Neuronal stem cell (in vitro differentiated cells): ENCODE measurements at regions not wholly inside any gene's neighbourhood (a gene's known extent, or its start where the extent isn't known, plus 50 kb on each side); places are given as distances from the start of the nearest gene placed in this dataset.

Experiments
- DNase-seq: peaks from one replicate; pipeline ENCODE4 v3.0.0-alpha.2; 2013; ENCODE audit warnings: low spot score
- H2AFZ ChIP-seq: one replicate; pipeline ENCODE4 v1.6.1; 2013; ENCODE audit warnings: mild to moderate bottlenecking, low read length, inconsistent platforms
- H2AK5ac ChIP-seq: 2 replicates; pipeline ENCODE4 v1.6.1; 2013; ENCODE audit warnings: low read depth, mild to moderate bottlenecking, inconsistent platforms, low read length, moderate library complexity, mixed read lengths
- H2BK120ac ChIP-seq: 2 replicates; pipeline ENCODE4 v1.6.1; 2013; ENCODE audit warnings: low read depth, mild to moderate bottlenecking, inconsistent platforms, low read length, moderate library complexity, mixed read lengths
- H2BK12ac ChIP-seq: one replicate; pipeline ENCODE4 v1.6.1; 2013; ENCODE audit warnings: low read length, inconsistent platforms
- H2BK15ac ChIP-seq: 2 replicates; pipeline ENCODE4 v1.6.1; 2013; ENCODE audit warnings: mild to moderate bottlenecking, low read length, inconsistent platforms, mixed read lengths
- H2BK5ac ChIP-seq: one replicate; pipeline ENCODE4 v1.6.1; 2013; ENCODE audit warnings: inconsistent platforms, mild to moderate bottlenecking, low read length, moderate library complexity
- H3K14ac ChIP-seq: one replicate; pipeline ENCODE4 v1.6.1; 2013; ENCODE audit warnings: low read length, inconsistent platforms
- H3K18ac ChIP-seq: 2 replicates; pipeline ENCODE4 v1.6.1; 2013; ENCODE audit warnings: low read length, inconsistent platforms
- H3K23ac ChIP-seq: 2 replicates; pipeline ENCODE4 v1.6.1; 2013; ENCODE audit warnings: low read depth, mild to moderate bottlenecking, mixed read lengths, low read length, inconsistent platforms; ENCODE audit not compliant: poor library complexity
- H3K27ac ChIP-seq: replicated peaks from 3 replicates; pipeline ENCODE4 v1.5.1; 2013; ENCODE audit warnings: low read length, inconsistent platforms
- H3K27me3 ChIP-seq, 3 experiments: 2 replicates each; pipeline ENCODE4 v1.6.1; 2013; ENCODE audit warnings: low read length in 3 of 3, mild to moderate bottlenecking in 2 of 3, inconsistent platforms in 1 of 3, low read depth in 1 of 3, mixed read lengths in 1 of 3, moderate library complexity in 1 of 3; ENCODE audit not compliant: control insufficient read depth in 3 of 3, insufficient read depth in 3 of 3
- H3K36me3 ChIP-seq, 2 donors: replicated peaks in 1 of 2; 2 replicates each; pipeline ENCODE4 v1.6.1; 2013; ENCODE audit warnings: low read length in 2 of 2; ENCODE audit not compliant: control insufficient read depth in 2 of 2, insufficient read depth in 2 of 2
- H3K4ac ChIP-seq: 2 replicates; pipeline ENCODE4 v1.6.1; 2013; ENCODE audit warnings: inconsistent platforms, mild to moderate bottlenecking, low read length, moderate library complexity
- H3K4me1 ChIP-seq, 2 donors: 1 replicate in 1 of 2; 2 replicates in 1 of 2; pipeline ENCODE4 v1.6.1; 2013; ENCODE audit warnings: low read length in 2 of 2, low read depth in 1 of 2; ENCODE audit not compliant: control insufficient read depth in 2 of 2, insufficient read depth in 1 of 2
- H3K4me2 ChIP-seq: one replicate; pipeline ENCODE4 v1.6.1; 2013; ENCODE audit warnings: mild to moderate bottlenecking, low read length, inconsistent platforms; ENCODE audit not compliant: insufficient read depth, poor library complexity, severe bottlenecking
- H3K4me3 ChIP-seq, 2 donors: 2 replicates each; pipeline ENCODE4 v1.5.1; 2013; ENCODE audit warnings: low read length in 2 of 2, mild to moderate bottlenecking in 2 of 2, inconsistent platforms in 1 of 2, moderate library complexity in 1 of 2
- H3K79me1 ChIP-seq: one replicate; pipeline ENCODE4 v1.6.1; 2013; ENCODE audit warnings: low read depth, mild to moderate bottlenecking, inconsistent platforms, low read length, moderate library complexity
- H3K9ac ChIP-seq: one replicate; pipeline ENCODE4 v1.6.1; 2013; ENCODE audit warnings: mild to moderate bottlenecking, low read depth, low read length, inconsistent platforms; ENCODE audit not compliant: poor library complexity
- H3K9me3 ChIP-seq, 2 donors: replicated peaks in 1 of 2; 2 replicates each; pipeline versions ENCODE3 to v1.6.1; 2013; ENCODE audit warnings: low read length in 2 of 2, mild to moderate bottlenecking in 2 of 2, inconsistent platforms in 1 of 2, low read depth in 1 of 2, mixed read lengths in 1 of 2, moderate library complexity in 1 of 2; ENCODE audit not compliant: control insufficient read depth in 2 of 2, insufficient read depth in 1 of 2
- H4K8ac ChIP-seq: one replicate; pipeline ENCODE4 v1.6.1; 2013; ENCODE audit warnings: low read depth, mild to moderate bottlenecking, inconsistent platforms, low read length, moderate library complexity
- H4K91ac ChIP-seq: one replicate; pipeline ENCODE4 v1.6.1; 2013; ENCODE audit warnings: low read length, low read depth, mild to moderate bottlenecking, inconsistent platforms; ENCODE audit not compliant: poor library complexity
- WGBS, 2 donors: extraction: QIAGEN DNeasy Blood & Tissue Kit; methylation state at CpG; one replicate each; pipeline ENCODE4 v1.1.7; 2013; ENCODE audit warnings: missing lambda C conversion rate in 2 of 2, mixed read lengths in 1 of 2; ENCODE audit not compliant: insufficient read length in 2 of 2, insufficient replicate concordance in 1 of 2; ENCODE audit errors: extremely low coverage in 2 of 2; 5-methylcytosine and 5-hydroxymethylcytosine counted together

GRCh38 chr2:130289780-130290179 lies 52.9 kb upstream of the IMP4 start:
- no peak overlapping the region for H2AFZ ChIP-seq
- H3K4me3 ChIP-seq = no peak overlapping the region
- no peak overlapping the region for H4K91ac ChIP-seq
- no peak overlapping the region for H3K4me2 ChIP-seq
- peaks cover 0 to 3% of the 10 kb centered on the region in 2 donors for H3K4me1 ChIP-seq
- no peak overlapping the region for H3K4ac ChIP-seq
- no peak overlapping the region for H3K23ac ChIP-seq
- DNase-seq = no peak
- peaks cover 1% of the 10 kb centered on the region for H3K79me1 ChIP-seq
- H3K9ac ChIP-seq = no peak overlapping the region
- no peak overlapping the region for H2BK5ac ChIP-seq
- H3K27ac ChIP-seq = no peak overlapping the region
- no peaks in the 10 kb centered on the region for H3K36me3 ChIP-seq
- H3K14ac ChIP-seq = no peak overlapping the region
- H3K9me3 ChIP-seq = no peaks in the 10 kb centered on the region
- H2AK5ac ChIP-seq = no peak overlapping the region
- no peak overlapping the region for H3K18ac ChIP-seq
- H2BK12ac ChIP-seq = no peak overlapping the region
- no peak overlapping the region for H2BK15ac ChIP-seq
- WGBS, 2 donors = no CpG with 5 or more reads among the region's 1 CpG
- H2BK120ac ChIP-seq = no peak overlapping the region
- no peaks in the 10 kb centered on the region for H3K27me3 ChIP-seq
- no peak overlapping the region for H4K8ac ChIP-seq

- H2BK12ac ChIP-seq = no peak overlapping the region
- H2BK15ac ChIP-seq = no peak overlapping the region
- no peak overlapping the region for H2BK5ac ChIP-seq
- no peak overlapping the region for H2AFZ ChIP-seq
- H3K4me3 ChIP-seq = peak overlapping the region in 1 of 2 donors; percentile 63
- H3K23ac ChIP-seq = peak overlapping the region; percentile 16
- H3K79me1 ChIP-seq = peaks cover 1% of the 10 kb centered on the region
- no peak overlapping the region for H3K14ac ChIP-seq
- no peaks in the 10 kb centered on the region for H3K9me3 ChIP-seq
- H3K18ac ChIP-seq = peak overlapping the region; percentile 44
- H3K4me2 ChIP-seq = no peak overlapping the region
- H2AK5ac ChIP-seq = no peak overlapping the region
- H3K4me1 ChIP-seq = peaks cover 0 to 3% of the 10 kb centered on the region in 2 donors
- no CpG with 5 or more reads among the region's 56 CpGs for WGBS, 2 donors
- no peak overlapping the region for H3K4ac ChIP-seq
- DNase-seq = no peak
- H3K36me3 ChIP-seq = no peaks in the 10 kb centered on the region
- H4K91ac ChIP-seq = no peak overlapping the region
- no peaks in the 10 kb centered on the region for H3K27me3 ChIP-seq
- no peak overlapping the region for H3K27ac ChIP-seq
- no peak overlapping the region for H2BK120ac ChIP-seq
- H3K9ac ChIP-seq = no peak overlapping the region
- H4K8ac ChIP-seq = no peak overlapping the region
Measured at GRCh38 chr2:130288467-130289403, 54.0 kb upstream of the IMP4 start.

GRCh38 chr2:130287656-130288026 lies 55.1 kb upstream of the IMP4 start:
- no peak for DNase-seq
- H2AK5ac ChIP-seq = no peak overlapping the region
- no peak overlapping the region for H2BK5ac ChIP-seq
- H3K4me3 ChIP-seq = no peak overlapping the region
- no peak overlapping the region for H3K4me2 ChIP-seq
- H2AFZ ChIP-seq = no peak overlapping the region
- no peak overlapping the region for H3K18ac ChIP-seq
- H3K9ac ChIP-seq = no peak overlapping the region
- H3K27me3 ChIP-seq = no peaks in the 10 kb centered on the region
- H3K14ac ChIP-seq = no peak overlapping the region
- H4K8ac ChIP-seq = no peak overlapping the region
- peaks cover 0 to 3% of the 10 kb centered on the region in 2 donors for H3K4me1 ChIP-seq
- H3K27ac ChIP-seq = no peak overlapping the region
- H3K79me1 ChIP-seq = peaks cover 1% of the 10 kb centered on the region
- no peaks in the 10 kb centered on the region for H3K9me3 ChIP-seq
- no peak overlapping the region for H4K91ac ChIP-seq
- no CpG with 5 or more reads among the region's 14 CpGs for WGBS, 2 donors
- peak overlapping the region; percentile 10 for H3K23ac ChIP-seq
- no peak overlapping the region for H2BK15ac ChIP-seq
- no peaks in the 10 kb centered on the region for H3K36me3 ChIP-seq
- H2BK12ac ChIP-seq = no peak overlapping the region
- H2BK120ac ChIP-seq = no peak overlapping the region
- H3K4ac ChIP-seq = no peak overlapping the region

GRCh38 chr2:130286983-130287655 lies 55.6 kb upstream of the IMP4 start:
- no peak overlapping the region for H3K27ac ChIP-seq
- peaks cover 0 to 3% of the 10 kb centered on the region in 2 donors for H3K4me1 ChIP-seq
- H3K14ac ChIP-seq = peak overlapping the region; percentile 56
- H3K4me3 ChIP-seq = no peak overlapping the region
- DNase-seq = no peak
- peak overlapping the region; percentile 10 for H3K23ac ChIP-seq
- H3K4me2 ChIP-seq = no peak overlapping the region
- WGBS, 2 donors = no CpG with 5 or more reads among the region's 35 CpGs
- no peak overlapping the region for H4K91ac ChIP-seq
- no peak overlapping the region for H2BK12ac ChIP-seq
- H3K4ac ChIP-seq = no peak overlapping the region
- peaks cover 1% of the 10 kb centered on the region for H3K79me1 ChIP-seq
- H2BK15ac ChIP-seq = no peak overlapping the region
- no peaks in the 10 kb centered on the region for H3K27me3 ChIP-seq
- peak overlapping the region; percentile 57 for H3K18ac ChIP-seq
- no peak overlapping the region for H3K9ac ChIP-seq
- H3K36me3 ChIP-seq = no peaks in the 10 kb centered on the region
- H2BK5ac ChIP-seq = no peak overlapping the region
- H2AFZ ChIP-seq = no peak overlapping the region
- no peak overlapping the region for H2BK120ac ChIP-seq
- no peak overlapping the region for H4K8ac ChIP-seq
- H3K9me3 ChIP-seq = no peaks in the 10 kb centered on the region
- peak overlapping the region; percentile 37 for H2AK5ac ChIP-seq
